Ecto neural progenitor cell (in vitro differentiated cells): ENCODE measurements at regions not wholly inside any gene's neighbourhood (a gene's known extent, or its start where the extent isn't known, plus 50 kb on each side); places are given as distances from the start of the nearest gene placed in this dataset.
"Not testable (repeated sequence)": the region's sequence is repeated elsewhere in the genome, so short reads cannot be mapped to it uniquely, and the experiment has no call there.

ENCODE experiments used
- DNase-seq: peaks from one replicate; pipeline ENCODE4 v3.0.0-alpha.2; 2018; ENCODE audit warnings: low spot score

- no peak for DNase-seq
Observed at GRCh38 chr4:1589098-1589497, 95.0 kb downstream of the FAM53A start.

- no peak for DNase-seq
Observed at GRCh38 chr4:1588306-1588705, 95.8 kb downstream of the FAM53A start.

- no peak for DNase-seq
Observed at GRCh38 chr4:1584498-1584897, 99.6 kb downstream of the FAM53A start.

GRCh38 chr4:1583859-1584258 is 100.3 kb downstream of the FAM53A start:
- DNase-seq = no peak

GRCh38 chr4:1583051-1583785 is 100.9 kb downstream of the FAM53A start:
- DNase-seq = no peak

GRCh38 chr4:1582227-1582626 is 101.9 kb downstream of the FAM53A start:
- DNase-seq = no peak

GRCh38 chr4:1581164-1581894 is 102.8 kb downstream of the FAM53A start:
- peak; percentile 88 for DNase-seq

- not testable (repeated sequence) for DNase-seq
Observed at GRCh38 chr4:1580692-1581012, 103.5 kb downstream of the FAM53A start.

GRCh38 chr4:1579901-1580691 is 104.0 kb downstream of the FAM53A start:
- peak; percentile 96 for DNase-seq

- DNase-seq = peak; percentile 86
Observed at GRCh38 chr4:1579001-1579900, 104.9 kb downstream of the FAM53A start.

GRCh38 chr4:1578251-1578773 is 105.8 kb downstream of the FAM53A start:
- DNase-seq = peak; percentile 78

GRCh38 chr4:1577822-1578217 is 106.3 kb downstream of the FAM53A start:
- DNase-seq = no peak

GRCh38 chr4:1576961-1577821 is 106.9 kb downstream of the FAM53A start:
- DNase-seq = no peak

- no peak for DNase-seq
Observed at GRCh38 chr4:1576304-1576960, 107.7 kb downstream of the FAM53A start.

- DNase-seq = no peak
Observed at GRCh38 chr4:1575418-1576303, 108.5 kb downstream of the FAM53A start.

GRCh38 chr4:1574601-1575417 is 109.3 kb downstream of the FAM53A start:
- no peak for DNase-seq

GRCh38 chr4:1573830-1574459 is 110.2 kb downstream of the FAM53A start:
- DNase-seq = no peak
